Heart right ventricle (tissue), 16 donors: ENCODE measurements at regions not wholly inside any gene's neighbourhood (a gene's known extent, or its start where the extent isn't known, plus 50 kb on each side); places are given as distances from the start of the nearest gene placed in this dataset.

Source experiments
- ATAC-seq, 8 donors: fragments of 200-7000 bp; cut with Tn5 transposase; one replicate each; pipeline ENCODE4 v1.9.1; 2020; ENCODE audit warnings: mild to moderate bottlenecking in 8 of 8, moderate library complexity in 8 of 8, moderate number of reproducible peaks in 1 of 8
- DNase-seq, 2 donors: peaks; one replicate each; pipeline ENCODE4 v3.0.0-alpha.2; 2020
- H3K27ac ChIP-seq, 10 donors: fragments of 200-600 bp; sonication (generic) in 2 of 10; one replicate each; pipeline versions ENCODE4 v1.5.0 to v1.8.0; 2020 to 2022; ENCODE audit warnings: mild to moderate bottlenecking in 3 of 10
- H3K27me3 ChIP-seq, 7 donors: fragments of 200-600 bp; one replicate each; pipeline ENCODE4 v1.8.0; 2021 to 2022; ENCODE audit warnings: mild to moderate bottlenecking in 2 of 7
- H3K36me3 ChIP-seq, 9 donors: fragments of 200-600 bp; sonication (generic) in 1 of 9; one replicate each; pipeline versions ENCODE4 v1.5.0 to v1.8.0; 2020 to 2022; ENCODE audit warnings: mild to moderate bottlenecking in 2 of 9
- H3K4me1 ChIP-seq, 9 donors: fragments of 200-600 bp; sonication (generic) in 1 of 9; one replicate each; pipeline versions ENCODE4 v1.5.0 to v1.8.0; 2020 to 2022; ENCODE audit warnings: mild to moderate bottlenecking in 4 of 9
- H3K4me3 ChIP-seq, 10 donors: fragments of 200-600 bp; sonication (generic) in 2 of 10; one replicate each; pipeline versions ENCODE4 v1.5.0 to v1.8.0; 2020 to 2022; ENCODE audit warnings: mild to moderate bottlenecking in 7 of 10, moderate library complexity in 2 of 10
- H3K9me3 ChIP-seq, 11 donors: fragments of 200-600 bp in 10 of 11; sonication (generic) in 2 of 11; one replicate each; pipeline versions ENCODE4 v1.5.0 to v1.8.0; 2013 to 2022; ENCODE audit warnings: mild to moderate bottlenecking in 2 of 11, control low read depth in 1 of 11, moderate library complexity in 1 of 11
- CTCF ChIP-seq, 9 donors: fragments of 200-600 bp; sonication (generic) in 2 of 9; IDR thresholded peaks; one replicate each; pipeline versions ENCODE4 v1.5.0 to v1.8.0; 2021 to 2022; ENCODE audit warnings: antibody characterized with exemption in 9 of 9, mild to moderate bottlenecking in 5 of 9, moderate library complexity in 1 of 9
- WGBS, 2 donors: extraction: QIAGEN DNeasy Blood & Tissue Kit; methylation state at CpG; one replicate each; pipeline ENCODE4 v1.1.7; 2013; ENCODE audit warnings: inconsistent platforms in 1 of 2; 5-methylcytosine and 5-hydroxymethylcytosine counted together
- intact Hi-C, 10 donors: fragments of 100-400 bp; cut with DNase I; formaldehyde crosslinking; loops; one replicate each; pipeline versions ENCODE4 v1.11.1 to v1.14.2; 2022
- donor health status: Arrhythmogenic right ventricular cardiomyopathy.
- donor health status: ischemic (EF 13 %, LVEDD 7.1; RV severe dilation, severe dysfunction).
- donor health status: healthy with polysubstance abuse.
- donor health status: DM: no; HTN: yes; CAD: no.
- donor health status: DM: no; HTN: no; CAD: no.
- donor health status: ischemic (EF 25% LVEDD 6.9; RV normal size, moderate dysfunction).
- donor health status: ischemic (EF 25% LVEDD 5.7; RV mildly dilated, moderate dysfunction).
- donor health status: healthy.
- donor health status: DM: yes; HTN: yes; CAD: no.
- donor health status: Ischemic cardiomyopathy.
- donor health status: ischemic (EF 35%, LVEDD 5.7; RV mildly dilated, moderate dysfunction).
- donor health status: nonischemic (EF 11% LVEDD 7.7; RV severe dilation, severe dysfunction).
- donor health status: DM: yes; HTN: yes; CAD: no.
- donor health status: PGD.
- donor health status: ischemic (EF 29% LVEDD 5.4; RV normal size, mild dysfunction).
- donor health status: nonischemic (EF 23%, LVEDD 6.1; RV moderate dilation, normal function).

- WGBS, 2 donors = 94% methylated on average over 10 of the region's 10 CpGs
- intact Hi-C loops = no loop called here
- Histone ChIP-seq H3K27ac (no peak overlapping the region), H3K9me3 (peaks cover 0 to 31% (median 0%) of the 10 kb centered on the region in 11 donors), H3K4me3 (no peak overlapping the region), H3K36me3 (no peaks in the 10 kb centered on the region), H3K4me1 (peaks cover 0 to 17% (median 13%) of the 10 kb centered on the region in 9 donors), H3K27me3 (peaks cover 0 to 4% (median 0%) of the 10 kb centered on the region in 7 donors)
- no peak for DNase-seq
- ATAC-seq = no peak
- no peak for TF ChIP-seq CTCF (IDR thresholded peaks at IDR 0.05)
These were observed 171.1 kb downstream of the RHOU start for GRCh38 chr1:228906223-228906860.

GRCh38 chr1:228911225-228912210 lies 176.2 kb downstream of the RHOU start:
- WGBS, 2 donors = 54 to 71% methylated on average over 14 of the region's 14 CpGs
- H3K27me3 ChIP-seq = peaks cover 0 to 4% (median 0%) of the 10 kb centered on the region in 7 donors
- H3K27ac ChIP-seq = no peak overlapping the region
- TF ChIP-seq CTCF (IDR thresholded peaks at IDR 0.05) = no peak
- peaks cover 0 to 18% (median 4%) of the 10 kb centered on the region in 11 donors for H3K9me3 ChIP-seq
- no peaks in the 10 kb centered on the region for H3K36me3 ChIP-seq
- intact Hi-C loops = no loop called here
- DNase-seq (no peak), ATAC-seq (no peak)
- H3K4me1 ChIP-seq = no peaks in the 10 kb centered on the region
- H3K4me3 ChIP-seq = no peak overlapping the region

- no peak overlapping the region for H3K27ac ChIP-seq
- no peak overlapping the region for H3K4me3 ChIP-seq
- 91 to 92% methylated on average over 8 of the region's 8 CpGs for WGBS, 2 donors
- TF ChIP-seq CTCF (IDR thresholded peaks at IDR 0.05) = no peak
- H3K27me3 ChIP-seq = peaks cover 0 to 4% (median 0%) of the 10 kb centered on the region in 7 donors
- no peak for ATAC-seq
- intact Hi-C loops = no loop called here
- DNase-seq = no peak
- no peaks in the 10 kb centered on the region for H3K36me3 ChIP-seq
- peaks cover 0 to 4% (median 0%) of the 10 kb centered on the region in 11 donors for H3K9me3 ChIP-seq
- H3K4me1 ChIP-seq = no peaks in the 10 kb centered on the region
These were observed 178.5 kb downstream of the RHOU start for GRCh38 chr1:228913626-228914414.

- DNase-seq = no peak
- H3K27me3 ChIP-seq = peaks cover 0 to 4% (median 0%) of the 10 kb centered on the region in 7 donors
- peaks cover 0 to 4% (median 0%) of the 10 kb centered on the region in 11 donors for H3K9me3 ChIP-seq
- H3K36me3 ChIP-seq = no peaks in the 10 kb centered on the region
- WGBS, 2 donors = 92 to 93% methylated on average over 1 of the region's 1 CpG
- H3K27ac ChIP-seq = no peak overlapping the region
- TF ChIP-seq CTCF (IDR thresholded peaks at IDR 0.05) = no peak
- H3K4me3 ChIP-seq = no peak overlapping the region
- no peaks in the 10 kb centered on the region for H3K4me1 ChIP-seq
- no peak for ATAC-seq
- intact Hi-C loops = no loop called here
These were observed 179.4 kb downstream of the RHOU start for GRCh38 chr1:228914700-228915099.
